K562 (cell line): ENCODE measurements at regions not wholly inside any gene's neighbourhood (a gene's known extent, or its start where the extent isn't known, plus 50 kb on each side); places are given as distances from the start of the nearest gene placed in this dataset.
A peak's percentile ranks its signal among the peaks of the same experiment; 100 is the strongest.

Experiments
- CBFA2T3 ChIP-seq: fragments of 450-650 bp; IDR thresholded peaks from 2 replicates; pipeline ENCODE4 v1.6.1; 2017
- CXXC5 ChIP-seq: fragments of 250-450 bp; sonication (Bioruptor Pico); IDR thresholded peaks from 2 replicates; pipeline ENCODE4 v1.8.0; 2022; ENCODE audit warnings: inconsistent platforms, mild to moderate bottlenecking, moderate library complexity
- FOXM1 ChIP-seq, 2 experiments: fragments of 450-650 bp in 1 of 2; sonication (generic) in 1 of 2; formaldehyde crosslinking in 1 of 2; IDR thresholded peaks; 2 replicates each; pipeline versions ENCODE4 v1.6.1 to v1.9.0; 2017 to 2022; ENCODE audit warnings: low read depth in 2 of 2, mild to moderate bottlenecking in 2 of 2, missing genetic modification reagents in 1 of 2, moderate library complexity in 1 of 2
- IRF1 ChIP-seq: sonication (generic); formaldehyde crosslinking; IDR thresholded peaks from 2 replicates; pipeline ENCODE4 v1.8.0; 2022; ENCODE audit warnings: missing genetic modification reagents, mild to moderate bottlenecking, borderline replicate concordance
- KAT7 ChIP-seq: sonication (generic); formaldehyde crosslinking; IDR thresholded peaks from 2 replicates; pipeline ENCODE4 v1.8.0; 2022; ENCODE audit warnings: missing genetic modification reagents, mild to moderate bottlenecking, borderline replicate concordance
- L3MBTL2 ChIP-seq: fragments of 450-650 bp; IDR thresholded peaks from 2 replicates; pipeline ENCODE4 v1.6.1; 2016; ENCODE audit warnings: mild to moderate bottlenecking, moderate library complexity
- MAX ChIP-seq: sonication (generic); formaldehyde crosslinking; IDR thresholded peaks from 2 replicates; pipeline ENCODE4 v1.9.0; 2022; ENCODE audit warnings: mild to moderate bottlenecking, missing genetic modification reagents
- MAZ ChIP-seq, 2 experiments: fragments of 450-650 bp in 1 of 2; sonication (generic) in 1 of 2; formaldehyde crosslinking; IDR thresholded peaks in 1 of 2; conservative IDR thresholded peaks in 1 of 2; 2 replicates each; pipeline versions ENCODE4 v1.4.0 to v1.5.0; 2020; ENCODE audit warnings: mild to moderate bottlenecking in 1 of 2, missing genetic modification reagents in 1 of 2
- MBD1 ChIP-seq: fragments of 250-450 bp; sonication (Bioruptor Pico); IDR thresholded peaks from 2 replicates; pipeline ENCODE4 v1.8.0; 2022; ENCODE audit warnings: inconsistent platforms
- NCOA6 ChIP-seq: fragments of 450-650 bp; IDR thresholded peaks from 2 replicates; pipeline ENCODE4 v1.6.1; 2017; ENCODE audit warnings: mild to moderate bottlenecking
- NCOR1 ChIP-seq: fragments of 450-650 bp; IDR thresholded peaks from 2 replicates; pipeline ENCODE4 v1.6.1; 2016; ENCODE audit warnings: mild to moderate bottlenecking, moderate library complexity
- PHF8 ChIP-seq: fragments of 200-600 bp; sonication (generic); IDR thresholded peaks from 2 replicates; pipeline ENCODE4 v1.6.1; 2012; ENCODE audit warnings: mixed run types, mild to moderate bottlenecking, inconsistent platforms, low read length, moderate library complexity, borderline replicate concordance
- PRPF4 ChIP-seq: fragments of 200-400 bp; formaldehyde crosslinking; IDR thresholded peaks from one replicate; pipeline ENCODE4 v1.6.1; 2017; ENCODE audit warnings: low read length, low read depth, mild to moderate bottlenecking; ENCODE audit not compliant: insufficient read depth, poor library complexity, severe bottlenecking
- SMAD4 ChIP-seq: fragments of 250-450 bp; sonication (Bioruptor Pico); conservative IDR thresholded peaks from 2 replicates; pipeline ENCODE4 v1.8.0; 2021; ENCODE audit warnings: inconsistent platforms, mild to moderate bottlenecking, moderate library complexity
- USF1 ChIP-seq: sonication (generic); formaldehyde crosslinking; IDR thresholded peaks from 2 replicates; pipeline ENCODE4 v1.9.0; 2022; ENCODE audit warnings: mild to moderate bottlenecking, missing genetic modification reagents
- ZBTB43 ChIP-seq: sonication (generic); formaldehyde crosslinking; IDR thresholded peaks from 2 replicates; pipeline ENCODE4 v1.8.0; 2023; ENCODE audit warnings: mild to moderate bottlenecking, missing genetic modification reagents
- ZNF134 ChIP-seq: fragments of 250-450 bp; sonication (Bioruptor Pico); conservative IDR thresholded peaks from 2 replicates; pipeline ENCODE4 v1.4.0; 2020
- ZNF277 ChIP-seq: fragments of 250-450 bp; sonication (Bioruptor Pico); IDR thresholded peaks from 2 replicates; pipeline ENCODE4 v1.8.0; 2022; ENCODE audit warnings: inconsistent platforms, mild to moderate bottlenecking, moderate library complexity, borderline replicate concordance
- ZNF589 ChIP-seq: fragments of 200-800 bp; sonication (Bioruptor generic); IDR thresholded peaks from 2 replicates; pipeline ENCODE4 v1.6.1; 2016; ENCODE audit warnings: low read depth, missing genetic modification characterization, missing compliant biosample characterization
- ZNF639 ChIP-seq, 2 experiments: fragments of 200-800 bp in 1 of 2; sonication (Bioruptor generic) in 1 of 2; sonication (generic) in 1 of 2; formaldehyde crosslinking in 1 of 2; IDR thresholded peaks in 1 of 2; conservative IDR thresholded peaks in 1 of 2; 2 replicates each; pipeline versions ENCODE4 v1.5.0 to v1.6.1; 2016 to 2020; ENCODE audit warnings: missing compliant biosample characterization in 1 of 2, missing genetic modification characterization in 1 of 2, missing genetic modification reagents in 1 of 2

GRCh38 chr12:89033062-89033461 is 319.2 kb downstream of the DUSP6 start (continued):
- TF ChIP-seq SMAD4 (CRISPR knock-in tag) (peak; percentile 57; the same call in 1 of the 2 replicates), PRPF4 (no peak), MAX (CRISPR knock-in tag) (no peak), ZNF589 (CRISPR knock-in tag) (no peak), ZNF277 (CRISPR knock-in tag) (no peak), USF1 (CRISPR knock-in tag) (peak; percentile 53; the same call in 1 of the 2 replicates), FOXM1 (IDR thresholded peaks at IDR 0.05; ENCODE audit: low read depth) (no peak), FOXM1 (CRISPR knock-in tag; IDR thresholded peaks at IDR 0.05; ENCODE audit: low read depth) (no peak), ZBTB43 (CRISPR knock-in tag) (no peak), MAZ (CRISPR knock-in tag; conservative IDR thresholded peaks at IDR 0.05 in 1 of 2, IDR thresholded peaks at IDR 0.05 in 1 of 2) (0 out of 4 replicates have a peak, but pooled peaks of 1 of the 2 experiments have one; percentile 24), PHF8 (no peak), MBD1 (CRISPR knock-in tag) (no peak), ZNF134 (CRISPR knock-in tag) (no peak), ZNF639 (CRISPR knock-in tag; conservative IDR thresholded peaks at IDR 0.05 in 1 of 2, IDR thresholded peaks at IDR 0.05 in 1 of 2) (0 out of 4 replicates have a peak, but pooled peaks of 1 of the 2 experiments have one; percentile 30), IRF1 (CRISPR knock-in tag) (no peak), KAT7 (CRISPR knock-in tag) (peak; percentile 54; the same call in 1 of the 2 replicates), NCOR1 (no peak), L3MBTL2 (no peak), CBFA2T3 (peak; percentile 54), NCOA6 (no peak), CXXC5 (0 out of 2 replicates have a peak, but pooled peaks have one; percentile 30)
